NCI-H1930 (cell line): ENCODE measurements at regions not wholly inside any gene's neighbourhood (a gene's known extent, or its start where the extent isn't known, plus 50 kb on each side); places are given as distances from the start of the nearest gene placed in this dataset.
"Not testable (repeated sequence)": the region's sequence is repeated elsewhere in the genome, so short reads cannot be mapped to it uniquely, and the experiment has no call there.

ENCODE experiments used
- DNase-seq, 2 experiments: peaks; one replicate each; lab custom pipeline; 2025; lab: John Stamatoyannopoulos, UW

GRCh38 chr6:93675856-93676417, 256.6 kb upstream of the EPHA7 start:
- peak in 1 of 2 experiments; percentile 33 for DNase-seq

GRCh38 chr6:93663111-93663510, 243.8 kb upstream of the EPHA7 start:
- DNase-seq = no peak

GRCh38 chr6:93654548-93654947, 235.2 kb upstream of the EPHA7 start:
- DNase-seq = no peak

- DNase-seq = no peak
Observed at GRCh38 chr6:93644611-93645010, 225.3 kb upstream of the EPHA7 start.

GRCh38 chr6:93639126-93639525, 219.8 kb upstream of the EPHA7 start:
- DNase-seq = no peak

- not testable (repeated sequence) for DNase-seq
Observed at GRCh38 chr6:93636987-93637664, 217.8 kb upstream of the EPHA7 start.

- DNase-seq = peak in 1 of 2 experiments; percentile 13
Observed at GRCh38 chr6:93624408-93624807, 205.0 kb upstream of the EPHA7 start.

GRCh38 chr6:93621442-93621841, 202.1 kb upstream of the EPHA7 start:
- DNase-seq = no peak

- DNase-seq = no peak
Observed at GRCh38 chr6:93604951-93605350, 185.6 kb upstream of the EPHA7 start.

- DNase-seq = no peak
Observed at GRCh38 chr6:93592417-93592816, 173.1 kb upstream of the EPHA7 start.

GRCh38 chr6:93586306-93586705, 166.9 kb upstream of the EPHA7 start:
- no peak for DNase-seq

GRCh38 chr6:93584300-93584699, 164.9 kb upstream of the EPHA7 start:
- no peak for DNase-seq

- peak in 1 of 2 experiments; percentile 0 for DNase-seq
Observed at GRCh38 chr6:93581371-93581770, 162.0 kb upstream of the EPHA7 start.

- no peak for DNase-seq
Observed at GRCh38 chr6:93580446-93580845, 161.1 kb upstream of the EPHA7 start.

- DNase-seq = no peak
Observed at GRCh38 chr6:93575495-93576267, 156.3 kb upstream of the EPHA7 start.

- DNase-seq = no peak
Observed at GRCh38 chr6:93574299-93574698, 154.9 kb upstream of the EPHA7 start.

GRCh38 chr6:93571346-93571745, 152.0 kb upstream of the EPHA7 start:
- DNase-seq = no peak

- DNase-seq = no peak
Observed at GRCh38 chr6:93568169-93568568, 148.8 kb upstream of the EPHA7 start.

GRCh38 chr6:93567164-93567563, 147.8 kb upstream of the EPHA7 start:
- no peak for DNase-seq

GRCh38 chr6:93566285-93566684, 146.9 kb upstream of the EPHA7 start:
- no peak for DNase-seq

- DNase-seq = no peak
Observed at GRCh38 chr6:93562582-93562981, 143.2 kb upstream of the EPHA7 start.

GRCh38 chr6:93555292-93555691, 135.9 kb upstream of the EPHA7 start:
- DNase-seq = no peak

- DNase-seq = no peak
Observed at GRCh38 chr6:93554018-93554417, 134.7 kb upstream of the EPHA7 start.
